Activated CD4-positive, alpha-beta T cell treated with anti-CD3 and anti-CD28 coated beads, Interleukin-2, amount 10 ng/mL, durations not matched to agents 7 days and 5 days (primary cell): ENCODE measurements at regions not wholly inside any gene's neighbourhood (a gene's known extent, or its start where the extent isn't known, plus 50 kb on each side); places are given as distances from the start of the nearest gene placed in this dataset.
A peak's percentile ranks its signal among the peaks of the same experiment; 100 is the strongest.
"Not testable (repeated sequence)": the region's sequence is repeated elsewhere in the genome, so short reads cannot be mapped to it uniquely, and the experiment has no call there.

Experiments
- CTCF ChIA-PET: fragments of 350-600 bp; sonication (Branson Sonifier 250); formaldehyde crosslinking; loops from one replicate; lab custom pipeline; 2021; ENCODE audit warnings: antibody characterized with exemption; lab: Charles Lee
- POLR2A ChIA-PET: fragments of 350-600 bp; sonication (Branson Sonifier 250); formaldehyde crosslinking; loops from one replicate; lab custom pipeline; 2021; ENCODE audit warnings: antibody characterized with exemption; lab: Charles Lee
- DNase-seq: peaks from one replicate; pipeline ENCODE4 v3.0.0-alpha.2; 2020
- H3K27ac Mint-ChIP-seq: one replicate; pipeline ENCODE4 v1.8.0; 2021; ENCODE audit warnings: mild to moderate bottlenecking, moderate library complexity, mixed read lengths
- H3K27me3 Mint-ChIP-seq: one replicate; pipeline ENCODE4 v1.8.0; 2021; ENCODE audit warnings: mixed read lengths
- H3K36me3 Mint-ChIP-seq: one replicate; pipeline ENCODE4 v1.8.0; 2021; ENCODE audit warnings: low read depth, mixed read lengths
- H3K4me1 Mint-ChIP-seq: one replicate; pipeline ENCODE4 v1.8.0; 2021; ENCODE audit warnings: mixed read lengths
- H3K4me3 Mint-ChIP-seq: one replicate; pipeline ENCODE4 v1.8.0; 2021; ENCODE audit warnings: mild to moderate bottlenecking, moderate library complexity, mixed read lengths
- H3K9me3 Mint-ChIP-seq: one replicate; pipeline ENCODE4 v1.8.0; 2021; ENCODE audit warnings: mixed read lengths

DNA sequence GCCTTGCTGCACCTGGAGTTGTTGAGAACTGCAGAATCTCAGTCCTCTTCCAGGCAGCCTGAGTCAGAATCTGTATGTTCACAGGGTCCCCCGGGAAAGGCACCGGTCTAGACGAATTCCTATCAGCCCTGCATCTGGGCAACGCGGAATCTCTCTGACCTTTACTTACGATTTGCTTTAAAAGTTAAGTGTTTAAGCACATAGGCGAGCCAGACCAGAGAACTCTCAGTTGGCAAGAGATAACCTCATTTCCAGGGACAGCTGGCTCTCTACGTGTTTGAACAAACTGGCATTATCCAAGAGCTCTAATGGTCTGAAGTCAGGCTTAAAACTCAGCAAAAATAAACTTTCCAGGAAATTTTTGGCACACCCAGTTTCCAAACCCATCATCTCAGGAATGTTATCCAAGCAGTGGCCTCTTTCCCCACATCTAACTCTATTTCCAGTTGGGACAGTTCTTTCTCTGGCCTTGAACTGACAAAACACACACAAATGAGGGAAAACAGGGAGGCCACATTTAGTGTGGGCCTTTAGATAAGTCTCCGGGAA is 53.4 kb downstream of the HES1 start:
- Mint-ChIP-seq H3K36me3 (no peaks in the 10 kb centered on the region), H3K9me3 (peaks cover 2% of the 10 kb centered on the region), H3K27ac (no peak overlapping the region), H3K27me3 (no peaks in the 10 kb centered on the region), H3K4me3 (no peak overlapping the region), H3K4me1 (peaks cover 10% of the 10 kb centered on the region)
- ChIA-PET POLR2A (no interaction called here), CTCF (no interaction called here)
- DNase-seq: no peak

DNA sequence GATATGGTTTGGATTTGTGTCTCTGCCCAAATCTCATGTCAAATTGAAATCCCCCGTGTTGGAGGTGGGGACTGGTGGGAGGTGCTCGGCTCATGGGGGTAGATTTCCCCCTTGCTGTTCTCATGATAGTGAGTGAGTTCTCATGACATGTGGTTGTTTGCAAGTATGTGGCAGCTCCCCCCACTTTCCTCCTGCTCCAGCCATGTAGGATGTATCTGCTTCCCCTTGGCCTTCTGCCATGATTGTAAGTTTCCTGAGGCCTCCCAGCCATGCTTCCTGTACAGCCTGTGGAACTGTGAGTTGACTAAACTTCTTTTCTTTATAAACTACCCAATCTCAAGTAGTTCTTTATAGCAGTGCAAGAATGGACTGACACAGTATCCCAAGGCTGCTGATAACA is 55.9 kb downstream of the HES1 start:
- H3K27me3 Mint-ChIP-seq, H3K4me3 Mint-ChIP-seq, CTCF ChIA-PET, DNase-seq, H3K36me3 Mint-ChIP-seq, H3K27ac Mint-ChIP-seq, POLR2A ChIA-PET, H3K9me3 Mint-ChIP-seq: not testable (repeated sequence)
- peaks cover 21% of the 10 kb centered on the region for H3K4me1 Mint-ChIP-seq

GRCh38 chr3:194194051-194194756 is 58.3 kb downstream of the HES1 start:
- no peak overlapping the region for H3K27ac Mint-ChIP-seq
- POLR2A ChIA-PET: no interaction called here
- peaks cover 11% of the 10 kb centered on the region for H3K27me3 Mint-ChIP-seq
- CTCF ChIA-PET: no interaction called here
- no peaks in the 10 kb centered on the region for H3K36me3 Mint-ChIP-seq
- H3K9me3 Mint-ChIP-seq: peaks cover 2% of the 10 kb centered on the region
- DNase-seq: peak; percentile 15
- no peak overlapping the region for H3K4me3 Mint-ChIP-seq
- peaks cover 17% of the 10 kb centered on the region for H3K4me1 Mint-ChIP-seq

DNA sequence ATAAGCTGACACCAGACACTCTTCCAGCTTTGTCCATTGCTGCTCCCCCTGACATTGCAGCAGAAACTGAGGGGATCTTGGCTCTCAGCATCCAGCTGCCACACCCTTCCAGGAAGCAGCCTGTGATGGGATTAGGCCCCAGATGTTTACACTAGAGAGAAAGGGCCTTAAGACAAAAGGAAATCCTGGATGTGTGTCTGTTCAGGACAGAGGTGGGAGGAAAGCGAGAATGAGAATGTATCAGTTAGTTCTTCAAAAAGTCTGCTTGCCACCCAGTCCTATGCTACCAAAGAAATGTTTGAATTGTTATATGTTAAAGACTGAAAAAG is 58.8 kb downstream of the HES1 start:
- no peak overlapping the region for H3K4me3 Mint-ChIP-seq
- peaks cover 17% of the 10 kb centered on the region for H3K4me1 Mint-ChIP-seq
- ChIA-PET CTCF (no interaction called here), POLR2A (no interaction called here)
- peaks cover 2% of the 10 kb centered on the region for H3K9me3 Mint-ChIP-seq
- DNase-seq: no peak
- H3K36me3 Mint-ChIP-seq: no peaks in the 10 kb centered on the region
- H3K27me3 Mint-ChIP-seq: peaks cover 11% of the 10 kb centered on the region
- H3K27ac Mint-ChIP-seq: no peak overlapping the region

DNA sequence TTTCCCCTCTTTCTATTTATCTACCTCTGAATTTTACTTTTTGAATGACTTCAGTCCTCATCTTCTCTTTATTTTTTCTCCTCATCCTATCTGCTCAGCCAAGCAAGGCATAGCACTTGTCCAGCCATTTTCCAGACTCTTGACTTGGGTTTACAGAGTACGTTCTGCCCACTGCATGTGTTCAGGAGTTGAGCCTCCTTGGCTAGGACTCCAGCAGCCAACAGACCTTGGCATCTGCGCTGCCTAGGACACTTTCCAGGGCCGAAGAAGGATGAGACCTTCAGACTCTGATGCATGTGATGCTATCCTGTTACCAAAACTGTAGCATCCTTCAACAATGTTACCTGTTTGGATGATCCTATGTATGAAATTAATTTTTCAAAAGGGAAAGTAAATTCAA is 59.7 kb downstream of the HES1 start:
- DNase-seq: no peak
- H3K36me3 Mint-ChIP-seq: no peaks in the 10 kb centered on the region
- peaks cover 17% of the 10 kb centered on the region for H3K4me1 Mint-ChIP-seq
- peaks cover 2% of the 10 kb centered on the region for H3K9me3 Mint-ChIP-seq
- H3K4me3 Mint-ChIP-seq: no peak overlapping the region
- ChIA-PET CTCF (no interaction called here), POLR2A (no interaction called here)
- peaks cover 11% of the 10 kb centered on the region for H3K27me3 Mint-ChIP-seq
- H3K27ac Mint-ChIP-seq: no peak overlapping the region

DNA sequence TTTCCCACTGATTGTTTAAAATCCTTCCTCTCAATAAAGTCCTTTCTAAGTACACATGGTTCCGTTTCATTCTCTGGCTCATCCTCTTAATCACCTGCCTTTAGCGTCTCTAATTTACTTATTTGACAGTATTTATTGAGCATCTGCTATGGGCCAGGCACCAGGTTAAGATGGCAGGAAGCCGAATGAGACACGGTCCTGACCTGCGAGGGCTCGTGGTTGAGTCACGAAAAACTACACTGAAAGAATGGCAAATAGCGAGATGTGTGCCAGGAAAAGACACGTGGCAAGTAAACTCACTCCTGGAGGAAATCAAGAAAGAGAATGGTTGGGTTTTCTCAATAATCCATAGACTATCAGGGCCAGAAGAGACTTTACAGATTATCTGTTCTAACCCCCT is 60.9 kb downstream of the HES1 start:
- ChIA-PET POLR2A (no interaction called here), CTCF (interaction anchor here (0.6 kb wide), 1 partner anchor 228 kb away, joined by 3 read pairs; no protein-coding TSS in a partner anchor)
- Mint-ChIP-seq H3K36me3 (no peaks in the 10 kb centered on the region), H3K9me3 (no peaks in the 10 kb centered on the region), H3K27ac (no peak overlapping the region), H3K4me3 (no peak overlapping the region), H3K27me3 (peaks cover 11% of the 10 kb centered on the region), H3K4me1 (peaks cover 17% of the 10 kb centered on the region)
- DNase-seq: no peak

- Mint-ChIP-seq H3K36me3 (no peaks in the 10 kb centered on the region), H3K4me3 (no peak overlapping the region), H3K27me3 (peaks cover 11% of the 10 kb centered on the region), H3K27ac (no peak overlapping the region), H3K4me1 (peaks cover 23% of the 10 kb centered on the region), H3K9me3 (no peaks in the 10 kb centered on the region)
- POLR2A ChIA-PET: no interaction called here
- CTCF ChIA-PET: no interaction called here
- no peak for DNase-seq
Measured at GRCh38 chr3:194197396-194197960, 61.5 kb downstream of the HES1 start.

- CTCF ChIA-PET: no interaction called here
- Mint-ChIP-seq H3K27me3 (peaks cover 11% of the 10 kb centered on the region), H3K36me3 (no peaks in the 10 kb centered on the region), H3K4me3 (no peak overlapping the region), H3K9me3 (no peaks in the 10 kb centered on the region), H3K27ac (no peak overlapping the region), H3K4me1 (peaks cover 29% of the 10 kb centered on the region)
- DNase-seq: no peak
- POLR2A ChIA-PET: no interaction called here
Measured at GRCh38 chr3:194197981-194198695, 62.2 kb downstream of the HES1 start.

GRCh38 chr3:194198938-194199337 is 63.0 kb downstream of the HES1 start:
- H3K27me3 Mint-ChIP-seq: peaks cover 15% of the 10 kb centered on the region
- no peak overlapping the region for H3K4me3 Mint-ChIP-seq
- CTCF ChIA-PET: no interaction called here
- no peaks in the 10 kb centered on the region for H3K9me3 Mint-ChIP-seq
- H3K4me1 Mint-ChIP-seq: peaks cover 34% of the 10 kb centered on the region
- no peak overlapping the region for H3K27ac Mint-ChIP-seq
- no peak for DNase-seq
- POLR2A ChIA-PET: no interaction called here
- H3K36me3 Mint-ChIP-seq: no peaks in the 10 kb centered on the region

DNA sequence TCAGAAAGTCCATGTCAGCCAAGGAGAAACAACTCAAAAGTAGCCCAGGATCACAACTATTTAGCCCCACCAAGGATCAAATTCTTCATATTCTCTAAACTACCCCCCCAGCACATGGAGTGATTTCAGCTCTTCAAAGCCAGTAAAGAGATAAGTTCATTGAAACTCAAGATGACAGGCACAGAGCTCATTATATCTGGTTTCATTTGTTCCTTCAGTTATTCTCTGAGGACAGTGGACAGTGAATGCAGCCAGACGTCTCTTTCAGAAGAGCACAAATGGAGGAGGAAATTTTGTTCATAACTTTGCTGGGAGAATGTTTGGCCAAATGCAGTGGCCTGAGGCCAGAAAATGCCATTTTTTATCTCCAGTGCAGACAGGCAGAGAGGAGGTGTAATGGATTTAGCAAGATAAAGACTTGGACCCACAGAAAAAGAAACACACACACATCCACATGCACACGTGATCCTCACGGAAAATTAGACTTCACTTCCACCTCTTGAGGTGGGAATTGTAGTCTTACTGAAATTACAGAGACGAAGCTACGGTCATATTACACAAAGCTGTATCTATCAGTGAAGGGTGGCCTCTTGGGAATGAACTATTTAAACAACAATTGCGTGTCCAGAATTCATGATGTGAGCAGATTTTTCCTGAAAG is 64.6 kb downstream of the HES1 start:
- no peak for DNase-seq
- Mint-ChIP-seq H3K36me3 (no peaks in the 10 kb centered on the region), H3K27ac (no peak overlapping the region), H3K9me3 (no peaks in the 10 kb centered on the region), H3K4me3 (no peak overlapping the region), H3K4me1 (peaks cover 30% of the 10 kb centered on the region), H3K27me3 (peaks cover 22% of the 10 kb centered on the region)
- ChIA-PET POLR2A (no interaction called here), CTCF (interaction anchor here (0.6 kb wide), 1 partner anchor 925 kb away, joined by 4 read pairs; no protein-coding TSS in a partner anchor)

GRCh38 chr3:194201953-194202666 is 66.2 kb downstream of the HES1 start:
- no peaks in the 10 kb centered on the region for H3K9me3 Mint-ChIP-seq
- peaks cover 36% of the 10 kb centered on the region for H3K4me1 Mint-ChIP-seq
- H3K27me3 Mint-ChIP-seq: peaks cover 24% of the 10 kb centered on the region
- ChIA-PET CTCF (no interaction called here), POLR2A (no interaction called here)
- H3K27ac Mint-ChIP-seq: no peak overlapping the region
- no peaks in the 10 kb centered on the region for H3K36me3 Mint-ChIP-seq
- DNase-seq: no peak
- H3K4me3 Mint-ChIP-seq: no peak overlapping the region

DNA sequence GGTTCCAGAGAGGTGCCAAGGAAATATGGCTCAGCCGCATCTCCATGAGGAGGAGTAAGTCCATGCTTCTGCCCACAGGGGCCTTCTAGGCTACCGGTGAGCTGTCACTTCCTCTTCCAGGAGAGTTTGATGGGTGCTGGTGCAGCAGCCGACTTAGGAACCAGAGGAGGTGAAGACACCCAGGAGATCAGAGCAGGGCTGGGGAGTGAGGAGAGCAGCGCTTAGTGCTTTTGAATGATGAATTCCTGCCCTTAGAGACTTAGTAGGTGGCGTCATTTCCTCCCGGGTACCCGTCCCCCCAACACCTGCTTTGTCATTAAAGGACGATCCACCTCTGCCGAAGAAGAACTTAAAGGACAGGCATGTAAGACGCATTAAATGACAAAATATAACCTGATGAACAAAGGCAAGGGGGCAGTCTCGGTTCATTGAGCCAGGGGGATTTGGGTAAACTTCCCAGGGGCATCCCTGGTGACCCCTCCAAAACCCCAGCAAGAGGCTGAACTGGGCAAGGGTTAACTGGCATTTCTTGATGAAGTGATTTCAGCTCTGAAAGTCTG is 67.6 kb downstream of the HES1 start:
- ChIA-PET POLR2A (interaction anchor here (0.6 kb wide), 1 partner anchor 614 kb away, joined by 3 read pairs; no protein-coding TSS in a partner anchor), CTCF (interaction anchor here (1.7 kb wide), 1 partner anchor 112 kb away, joined by 4 read pairs; no protein-coding TSS in a partner anchor)
- H3K9me3 Mint-ChIP-seq: no peaks in the 10 kb centered on the region
- DNase-seq: peak; percentile 24
- H3K27me3 Mint-ChIP-seq: peaks cover 18% of the 10 kb centered on the region
- H3K27ac Mint-ChIP-seq: peak overlapping the region; percentile 63
- H3K4me3 Mint-ChIP-seq: peak overlapping the region; percentile 78
- no peaks in the 10 kb centered on the region for H3K36me3 Mint-ChIP-seq
- H3K4me1 Mint-ChIP-seq: peaks cover 36% of the 10 kb centered on the region
